Effector memory CD8-positive, alpha-beta T cell (primary cell): ENCODE measurements at regions not wholly inside any gene's neighbourhood (a gene's known extent, or its start where the extent isn't known, plus 50 kb on each side); places are given as distances from the start of the nearest gene placed in this dataset.
"Not testable (repeated sequence)": the region's sequence is repeated elsewhere in the genome, so short reads cannot be mapped to it uniquely, and the experiment has no call there.

Experiments used
- ATAC-seq: fragments of 150-1000 bp; cut with Tn5 transposase; replicated peaks from 2 replicates; pipeline ENCODE4 v1.10.0; 2021; ENCODE audit warnings: mild to moderate bottlenecking, moderate library complexity
- DNase-seq, 3 experiments: peaks; one replicate each; pipeline ENCODE4 v3.0.0; 2021
- H3K27ac Mint-ChIP-seq, 2 donors: one replicate each; pipeline ENCODE4 v1.8.0; 2022; ENCODE audit warnings: mild to moderate bottlenecking in 2 of 2, mixed read lengths in 2 of 2, moderate library complexity in 2 of 2
- H3K27me3 Mint-ChIP-seq, 2 donors: one replicate each; pipeline ENCODE4 v1.8.0; 2022; ENCODE audit warnings: mixed read lengths in 2 of 2
- H3K36me3 Mint-ChIP-seq: one replicate; pipeline ENCODE4 v1.8.0; 2022; ENCODE audit warnings: mild to moderate bottlenecking, moderate library complexity, mixed read lengths; ENCODE audit not compliant: insufficient read depth
- H3K4me1 Mint-ChIP-seq, 2 donors: one replicate each; pipeline ENCODE4 v1.8.0; 2022; ENCODE audit warnings: low read depth in 2 of 2, mixed read lengths in 2 of 2
- H3K4me3 Mint-ChIP-seq, 2 donors: one replicate each; pipeline ENCODE4 v1.8.0; 2022; ENCODE audit warnings: mild to moderate bottlenecking in 2 of 2, mixed read lengths in 2 of 2, moderate library complexity in 2 of 2
- H3K9me3 Mint-ChIP-seq, 2 donors: one replicate each; pipeline ENCODE4 v1.8.0; 2022; ENCODE audit warnings: mixed read lengths in 2 of 2

GRCh38 chr1:59186656-59187055 is 110.2 kb upstream of the FGGY start:
- Mint-ChIP-seq H3K9me3 (no peaks in the 10 kb centered on the region), H3K27me3 (peaks cover 0 to 20% of the 10 kb centered on the region in 2 donors), H3K27ac (peak overlapping the region in 1 of 2 donors; percentile 1), H3K4me3 (no peak overlapping the region), H3K4me1 (no peaks in the 10 kb centered on the region), H3K36me3 (no peaks in the 10 kb centered on the region)
- ATAC-seq (no peak), DNase-seq (no peak)

- peaks cover 0 to 20% of the 10 kb centered on the region in 2 donors for H3K27me3 Mint-ChIP-seq
- no peaks in the 10 kb centered on the region for H3K36me3 Mint-ChIP-seq
- H3K4me3 Mint-ChIP-seq = no peak overlapping the region
- H3K27ac Mint-ChIP-seq = no peak overlapping the region
- no peaks in the 10 kb centered on the region for H3K9me3 Mint-ChIP-seq
- DNase-seq (no peak), ATAC-seq (no peak)
- H3K4me1 Mint-ChIP-seq = no peaks in the 10 kb centered on the region
Observed at GRCh38 chr1:59188413-59189213, 108.3 kb upstream of the FGGY start.

GRCh38 chr1:59193443-59194093 is 103.3 kb upstream of the FGGY start:
- Mint-ChIP-seq H3K9me3 (no peaks in the 10 kb centered on the region), H3K4me1 (no peaks in the 10 kb centered on the region)
- no peak for ATAC-seq

DNA sequence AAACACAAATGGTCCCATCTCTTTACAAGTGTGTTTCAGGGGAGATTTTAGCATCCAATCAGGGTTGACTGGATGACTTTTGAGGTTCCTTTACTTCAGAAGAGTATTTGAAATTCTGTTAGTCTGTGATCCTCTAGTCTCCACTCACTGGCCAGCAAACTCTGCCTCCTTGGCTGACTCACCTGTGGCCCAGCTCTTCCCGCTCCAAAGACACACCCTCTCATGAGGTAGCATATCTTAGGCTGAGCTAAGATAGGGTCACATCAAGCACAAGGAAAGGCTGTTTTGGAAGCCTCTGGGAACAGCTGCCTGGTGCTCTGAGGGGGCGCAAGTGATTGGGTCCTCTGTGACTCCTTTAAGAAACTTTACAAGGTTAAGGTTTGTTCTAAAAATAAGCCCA is 102.3 kb upstream of the FGGY start:
- ATAC-seq = no peak
- H3K27me3 Mint-ChIP-seq = peaks cover 15 to 31% of the 10 kb centered on the region in 2 donors
- H3K36me3 Mint-ChIP-seq = no peaks in the 10 kb centered on the region
- H3K9me3 Mint-ChIP-seq = no peaks in the 10 kb centered on the region
- H3K4me1 Mint-ChIP-seq = no peaks in the 10 kb centered on the region
- no peak overlapping the region for H3K27ac Mint-ChIP-seq
- H3K4me3 Mint-ChIP-seq = no peak overlapping the region
- no peak for DNase-seq

More at GRCh38 chr1:59193443-59194093, 103.3 kb upstream of the FGGY start:
- H3K4me3 Mint-ChIP-seq = no peak overlapping the region
- H3K27ac Mint-ChIP-seq = no peak overlapping the region
- no peak for DNase-seq
- no peaks in the 10 kb centered on the region for H3K36me3 Mint-ChIP-seq
- H3K27me3 Mint-ChIP-seq = peaks cover 7 to 35% of the 10 kb centered on the region in 2 donors

GRCh38 chr1:59195151-59195550 is 101.7 kb upstream of the FGGY start:
- ATAC-seq = no peak
- H3K4me3 Mint-ChIP-seq = no peak overlapping the region
- H3K9me3 Mint-ChIP-seq = no peaks in the 10 kb centered on the region
- no peaks in the 10 kb centered on the region for H3K36me3 Mint-ChIP-seq
- DNase-seq = no peak
- H3K4me1 Mint-ChIP-seq = no peaks in the 10 kb centered on the region
- peaks cover 19 to 25% of the 10 kb centered on the region in 2 donors for H3K27me3 Mint-ChIP-seq
- H3K27ac Mint-ChIP-seq = no peak overlapping the region

GRCh38 chr1:59198564-59198963 is 98.3 kb upstream of the FGGY start:
- no peak for DNase-seq
- Mint-ChIP-seq H3K27ac (no peak overlapping the region), H3K27me3 (peaks cover 15 to 25% of the 10 kb centered on the region in 2 donors), H3K36me3 (no peaks in the 10 kb centered on the region), H3K9me3 (no peaks in the 10 kb centered on the region), H3K4me1 (no peaks in the 10 kb centered on the region), H3K4me3 (no peak overlapping the region)
- no peak for ATAC-seq

- no peak for DNase-seq
- Mint-ChIP-seq H3K27me3 (peaks cover 15 to 25% of the 10 kb centered on the region in 2 donors), H3K4me1 (no peaks in the 10 kb centered on the region), H3K36me3 (no peaks in the 10 kb centered on the region), H3K4me3 (no peak overlapping the region), H3K9me3 (no peaks in the 10 kb centered on the region), H3K27ac (no peak overlapping the region)
- ATAC-seq = no peak
Observed at GRCh38 chr1:59199147-59199546, 97.7 kb upstream of the FGGY start.

DNA sequence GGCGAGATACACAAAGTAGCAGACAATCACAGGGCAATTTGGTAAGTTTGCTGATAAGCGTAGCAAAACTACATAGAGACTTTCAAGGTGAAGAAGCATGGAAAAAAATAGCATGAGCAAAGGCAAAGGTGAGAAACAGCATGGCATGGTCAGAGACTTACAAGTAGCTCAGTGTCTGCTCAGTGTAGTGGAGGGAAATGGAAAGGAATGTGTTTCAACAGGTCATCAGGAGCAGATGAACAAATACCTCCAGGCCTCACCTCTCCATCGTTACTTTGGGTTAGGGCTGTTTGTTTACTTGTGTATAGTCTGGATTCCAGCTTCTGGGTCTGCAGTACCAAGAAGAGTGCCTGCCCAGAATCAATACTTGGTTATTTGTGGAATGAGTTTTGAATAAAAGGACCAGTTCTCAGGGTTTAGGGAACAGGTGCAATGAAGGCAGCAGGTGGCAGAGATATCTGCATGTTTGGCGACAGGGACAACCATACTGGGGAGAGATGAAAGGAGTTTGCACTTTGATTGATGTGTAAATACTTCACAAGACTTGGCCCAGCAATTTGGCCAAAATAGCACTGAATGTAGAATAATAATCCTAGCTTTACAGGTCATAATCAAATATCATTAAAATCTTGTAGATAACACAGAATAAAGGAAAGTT is 97.0 kb upstream of the FGGY start:
- DNase-seq = no peak
- Mint-ChIP-seq H3K27me3 (peaks cover 20 to 25% of the 10 kb centered on the region in 2 donors), H3K9me3 (peaks cover 0 to 4% of the 10 kb centered on the region in 2 donors), H3K36me3 (no peaks in the 10 kb centered on the region), H3K27ac (no peak overlapping the region), H3K4me3 (no peak overlapping the region), H3K4me1 (no peaks in the 10 kb centered on the region)
- no peak for ATAC-seq

- Mint-ChIP-seq H3K36me3 (no peaks in the 10 kb centered on the region), H3K27ac (no peak overlapping the region)
Observed at GRCh38 chr1:59201341-59201740, 95.6 kb upstream of the FGGY start.

GRCh38 chr1:59202455-59202854 is 94.4 kb upstream of the FGGY start:
- H3K27ac Mint-ChIP-seq = no peak overlapping the region
- H3K4me1 Mint-ChIP-seq = no peaks in the 10 kb centered on the region
- H3K27me3 Mint-ChIP-seq = peaks cover 9 to 18% of the 10 kb centered on the region in 2 donors
- peaks cover 0 to 7% of the 10 kb centered on the region in 2 donors for H3K9me3 Mint-ChIP-seq
- no peak for ATAC-seq
- no peak for DNase-seq
- no peak overlapping the region for H3K4me3 Mint-ChIP-seq
- no peaks in the 10 kb centered on the region for H3K36me3 Mint-ChIP-seq

More at GRCh38 chr1:59201341-59201740, 95.6 kb upstream of the FGGY start:
- Mint-ChIP-seq H3K4me1 (no peaks in the 10 kb centered on the region), H3K9me3 (peaks cover 0 to 7% of the 10 kb centered on the region in 2 donors), H3K4me3 (no peak overlapping the region), H3K27me3 (peaks cover 18% of the 10 kb centered on the region in 2 donors)
- DNase-seq (no peak), ATAC-seq (no peak)

- H3K4me1 Mint-ChIP-seq = no peaks in the 10 kb centered on the region
- no peak for ATAC-seq
- H3K9me3 Mint-ChIP-seq = peaks cover 0 to 7% of the 10 kb centered on the region in 2 donors
- H3K27ac Mint-ChIP-seq = no peak overlapping the region
- H3K4me3 Mint-ChIP-seq = no peak overlapping the region
- H3K27me3 Mint-ChIP-seq = peaks cover 9 to 16% of the 10 kb centered on the region in 2 donors
- no peaks in the 10 kb centered on the region for H3K36me3 Mint-ChIP-seq
- DNase-seq = no peak
Observed at GRCh38 chr1:59204001-59204400, 92.9 kb upstream of the FGGY start.

DNA sequence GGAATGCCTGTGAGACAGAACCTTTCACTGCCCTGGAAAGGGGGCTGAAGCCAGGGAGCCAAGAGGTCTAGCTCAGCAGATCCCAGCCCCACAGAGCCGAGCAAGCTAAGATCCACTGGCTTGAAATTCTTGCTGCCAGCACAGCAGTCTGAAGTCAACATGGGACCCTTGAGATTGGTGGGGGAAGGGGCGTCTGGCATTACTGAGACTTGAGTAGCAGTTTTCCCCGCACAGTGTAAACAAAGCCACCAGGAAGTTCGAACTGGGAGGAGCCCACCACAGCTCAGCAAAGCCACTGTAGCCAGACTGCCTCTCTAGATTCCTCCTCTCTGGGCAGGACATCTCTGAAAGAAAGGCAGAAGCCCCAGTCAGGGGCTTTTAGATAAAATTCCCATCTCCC is 90.3 kb upstream of the FGGY start:
- not testable (repeated sequence) for ATAC-seq, H3K9me3 Mint-ChIP-seq, H3K27ac Mint-ChIP-seq, DNase-seq, H3K4me3 Mint-ChIP-seq, H3K27me3 Mint-ChIP-seq, H3K36me3 Mint-ChIP-seq, H3K4me1 Mint-ChIP-seq

DNA sequence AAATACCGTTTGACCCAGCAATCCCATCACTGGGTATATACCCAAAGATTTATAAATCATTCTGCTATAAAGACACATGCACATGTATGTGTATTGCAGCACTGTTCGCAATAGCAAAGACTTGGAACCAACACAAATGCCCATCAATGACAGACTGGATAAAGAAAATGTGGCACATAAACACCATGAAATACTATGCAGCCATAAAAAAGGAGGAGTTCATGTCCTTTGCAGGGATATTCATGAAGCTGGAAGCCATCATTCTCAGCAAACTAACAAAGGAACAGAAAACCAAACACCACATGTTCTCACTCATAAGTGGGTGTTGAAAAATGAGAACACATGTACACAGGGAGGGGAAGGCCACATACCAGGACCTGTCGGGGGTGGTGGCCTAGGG is 86.5 kb upstream of the FGGY start:
- not testable (repeated sequence) for H3K4me1 Mint-ChIP-seq, H3K27me3 Mint-ChIP-seq, DNase-seq, H3K9me3 Mint-ChIP-seq, H3K27ac Mint-ChIP-seq, ATAC-seq, H3K4me3 Mint-ChIP-seq, H3K36me3 Mint-ChIP-seq
